ENCODE measurements at regions not wholly inside any gene's neighbourhood (a gene's known extent, or its start where the extent isn't known, plus 50 kb on each side); places are given as distances from the start of the nearest gene placed in this dataset.
"Not testable (repeated sequence)": the region's sequence is repeated elsewhere in the genome, so short reads cannot be mapped to it uniquely, and the experiment has no call there.

GRCh38 chr13:79974935-79975650 lies 365.8 kb downstream of the SPRY2 start:
- DNase-seq (ENCODE audit: low read depth): not testable (repeated sequence)

- no peak for DNase-seq (ENCODE audit: low read depth)
Measured at GRCh38 chr13:79973533-79973963, 367.4 kb downstream of the SPRY2 start.

GRCh38 chr13:79972066-79972569 lies 368.8 kb downstream of the SPRY2 start:
- no peak for DNase-seq (ENCODE audit: low read depth)

- no peak for DNase-seq (ENCODE audit: low read depth)
Measured at GRCh38 chr13:79966493-79966895, 374.4 kb downstream of the SPRY2 start.

GRCh38 chr13:79966059-79966458 lies 374.9 kb downstream of the SPRY2 start:
- DNase-seq (ENCODE audit: low read depth): no peak

- no peak for DNase-seq (ENCODE audit: low read depth)
Measured at GRCh38 chr13:79946556-79946955, 394.4 kb downstream of the SPRY2 start.

GRCh38 chr13:79943346-79944023 lies 397.4 kb downstream of the SPRY2 start:
- no peak for DNase-seq (ENCODE audit: low read depth)

GRCh38 chr13:79941752-79942151 lies 399.2 kb downstream of the SPRY2 start:
- DNase-seq (ENCODE audit: low read depth): no peak

- no peak for DNase-seq (ENCODE audit: low read depth)
Measured at GRCh38 chr13:79939689-79940088, 401.2 kb downstream of the SPRY2 start.

GRCh38 chr13:79937771-79938216 lies 403.1 kb downstream of the SPRY2 start:
- no peak for DNase-seq (ENCODE audit: low read depth)

GRCh38 chr13:79937311-79937710 lies 403.6 kb downstream of the SPRY2 start:
- DNase-seq (ENCODE audit: low read depth): no peak

GRCh38 chr13:79936368-79937136 lies 404.4 kb downstream of the SPRY2 start:
- DNase-seq (ENCODE audit: low read depth): no peak

GRCh38 chr13:79935121-79935520 lies 405.8 kb downstream of the SPRY2 start:
- DNase-seq (ENCODE audit: low read depth): no peak

- no peak for DNase-seq (ENCODE audit: low read depth)
Measured at GRCh38 chr13:79933389-79933788, 407.5 kb downstream of the SPRY2 start.

- no peak for DNase-seq (ENCODE audit: low read depth)
Measured at GRCh38 chr13:79932556-79932955, 408.4 kb downstream of the SPRY2 start.

- DNase-seq (ENCODE audit: low read depth): not testable (repeated sequence)
Measured at GRCh38 chr13:79923973-79924556, 416.9 kb downstream of the SPRY2 start.

- no peak for DNase-seq (ENCODE audit: low read depth)
Measured at GRCh38 chr13:79919091-79919490, 421.8 kb downstream of the SPRY2 start.

- DNase-seq (ENCODE audit: low read depth): no peak
Measured at GRCh38 chr13:79918620-79919019, 422.3 kb downstream of the SPRY2 start.

- no peak for DNase-seq (ENCODE audit: low read depth)
Measured at GRCh38 chr13:79917628-79918027, 423.3 kb downstream of the SPRY2 start.

GRCh38 chr13:79915114-79915811 lies 425.7 kb downstream of the SPRY2 start:
- no peak for DNase-seq (ENCODE audit: low read depth)

GRCh38 chr13:79913141-79913827 lies 427.6 kb downstream of the SPRY2 start:
- no peak for DNase-seq (ENCODE audit: low read depth)
